GM19351 (cell line): ENCODE measurements at regions not wholly inside any gene's neighbourhood (a gene's known extent, or its start where the extent isn't known, plus 50 kb on each side); places are given as distances from the start of the nearest gene placed in this dataset.

ENCODE experiments used
- ATAC-seq: cut with Tn5 transposase; IDR thresholded peaks from one replicate; pipeline ENCODE4 v1.9.1; 2021; ENCODE audit warnings: mild to moderate bottlenecking, moderate library complexity; ENCODE audit not compliant: unreplicated experiment

DNA sequence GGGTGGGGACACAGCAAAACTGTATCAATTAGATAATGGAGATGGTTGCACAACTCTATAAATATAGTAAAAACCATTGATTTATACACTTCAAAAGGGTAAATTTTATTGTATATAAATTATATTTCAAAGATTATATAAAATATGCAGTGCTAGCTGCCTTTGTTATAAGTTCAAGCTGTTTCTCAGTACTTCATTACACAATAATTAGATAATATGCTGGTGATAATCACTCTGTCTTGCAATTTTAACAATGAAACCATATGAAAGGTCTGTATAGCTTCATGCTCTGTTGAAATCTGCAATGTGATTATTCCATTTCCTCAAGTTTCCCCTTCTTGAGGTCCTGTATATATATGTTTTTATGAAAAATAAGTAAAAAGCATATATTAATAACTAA is 73.4 kb upstream of the PLS3 start:
- ATAC-seq = no peak

DNA sequence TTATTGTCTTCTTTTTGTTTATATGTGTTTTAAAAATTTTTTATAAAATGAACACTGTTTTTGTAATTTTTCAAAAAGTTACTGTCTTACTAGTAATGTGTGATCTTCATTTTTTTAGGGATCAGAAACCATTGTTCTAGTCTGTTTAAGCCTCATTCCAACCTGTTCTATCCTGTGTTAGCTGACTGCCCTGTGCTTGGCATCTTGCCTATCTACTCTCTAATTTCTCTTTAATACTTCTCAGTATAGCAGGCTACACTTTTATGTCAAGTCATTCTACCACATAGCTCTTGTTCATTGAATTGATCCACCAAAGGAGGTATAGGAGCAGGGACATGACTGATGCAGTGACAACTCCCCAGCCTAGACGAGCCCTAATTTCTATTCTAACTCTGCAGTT is 70.2 kb upstream of the PLS3 start:
- ATAC-seq = no peak

DNA sequence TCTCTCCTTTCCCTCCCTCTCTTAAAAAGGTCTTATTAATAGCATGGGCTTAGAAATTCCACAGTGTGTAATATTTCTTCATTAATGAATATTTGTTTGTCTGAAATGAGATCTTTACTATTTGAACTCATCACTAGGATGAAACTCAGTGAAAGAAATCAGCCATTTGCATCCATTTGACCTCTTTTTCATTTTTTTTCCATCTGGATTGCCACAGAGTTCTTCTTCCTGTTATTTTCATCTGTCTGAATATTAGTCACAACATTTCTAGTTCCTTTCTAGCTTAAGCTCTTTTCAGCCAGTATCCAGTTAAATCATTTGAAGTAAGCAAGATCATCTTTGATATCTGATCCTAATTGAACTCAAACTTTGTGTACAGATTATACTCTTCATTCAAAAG is 69.2 kb upstream of the PLS3 start:
- no peak for ATAC-seq

DNA sequence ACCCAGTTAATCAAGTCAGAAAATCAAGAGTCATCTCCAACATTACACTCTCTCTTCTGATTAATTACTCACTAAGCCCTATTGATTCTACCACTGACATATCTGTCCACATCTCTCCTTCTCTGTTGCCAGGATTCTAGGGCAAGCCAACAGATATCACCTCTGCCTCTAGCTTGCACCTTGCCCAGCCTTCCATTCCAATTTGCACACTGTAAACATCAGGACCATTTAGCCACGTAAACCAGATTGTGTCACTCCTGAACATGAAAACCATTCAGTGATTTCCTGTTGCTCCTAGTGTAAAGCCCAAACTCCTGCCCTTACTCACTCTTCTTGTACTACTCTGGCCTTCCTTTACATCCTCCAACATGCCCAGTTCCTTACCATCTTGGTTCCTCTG is 68.0 kb upstream of the PLS3 start:
- no peak for ATAC-seq

DNA sequence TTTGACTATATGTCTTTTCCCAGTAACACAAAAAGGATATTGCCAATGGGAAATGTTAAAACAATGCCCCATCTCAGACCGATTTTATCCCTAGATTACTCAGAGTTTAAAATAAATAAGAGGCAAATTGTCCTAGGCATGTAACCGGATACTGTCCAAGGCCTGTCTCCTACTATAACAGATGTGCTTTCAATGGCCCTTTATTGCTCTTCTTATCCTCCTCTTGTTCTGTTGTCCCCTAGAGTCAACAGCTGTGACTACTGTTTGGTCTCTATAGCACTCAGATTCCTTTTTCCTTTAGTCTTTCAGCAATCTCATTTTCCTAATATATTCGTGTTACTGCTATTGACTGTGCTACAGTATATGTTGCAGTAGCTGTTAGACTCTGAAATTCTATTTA is 66.8 kb upstream of the PLS3 start:
- ATAC-seq = no peak

DNA sequence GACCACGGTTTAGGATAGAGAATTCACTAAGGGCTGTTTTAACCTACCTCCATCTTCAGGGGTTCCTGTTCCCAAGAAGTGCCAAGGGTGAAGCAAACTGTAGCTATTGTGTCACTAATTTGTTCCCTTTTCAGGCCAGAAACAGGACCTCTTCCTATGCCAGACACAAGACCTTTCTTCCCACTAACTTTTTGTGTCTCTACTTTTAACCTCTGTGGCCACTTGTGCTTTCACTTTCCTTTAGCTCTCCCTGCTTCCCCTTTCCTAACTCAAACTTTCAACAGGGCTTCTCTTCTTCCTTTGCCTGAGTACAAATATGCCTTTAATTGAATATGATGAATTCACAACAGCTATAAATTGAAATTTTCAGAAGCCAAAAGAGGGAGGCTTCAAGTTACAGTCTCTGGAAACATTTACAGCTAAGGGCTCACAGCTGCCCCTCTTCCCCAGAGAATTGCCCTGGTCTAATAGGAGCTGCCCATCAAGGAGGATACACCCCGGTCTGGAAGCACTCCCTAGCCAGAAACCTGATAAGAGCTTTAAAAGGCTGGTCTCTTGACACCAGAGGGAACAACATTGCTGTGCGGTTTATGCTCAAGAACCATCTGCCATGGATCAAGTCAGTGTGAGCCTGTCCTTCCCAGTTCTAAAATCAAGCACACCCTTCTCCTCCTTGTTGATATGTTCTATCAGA is 61.7 kb upstream of the PLS3 start:
- ATAC-seq = no peak

DNA sequence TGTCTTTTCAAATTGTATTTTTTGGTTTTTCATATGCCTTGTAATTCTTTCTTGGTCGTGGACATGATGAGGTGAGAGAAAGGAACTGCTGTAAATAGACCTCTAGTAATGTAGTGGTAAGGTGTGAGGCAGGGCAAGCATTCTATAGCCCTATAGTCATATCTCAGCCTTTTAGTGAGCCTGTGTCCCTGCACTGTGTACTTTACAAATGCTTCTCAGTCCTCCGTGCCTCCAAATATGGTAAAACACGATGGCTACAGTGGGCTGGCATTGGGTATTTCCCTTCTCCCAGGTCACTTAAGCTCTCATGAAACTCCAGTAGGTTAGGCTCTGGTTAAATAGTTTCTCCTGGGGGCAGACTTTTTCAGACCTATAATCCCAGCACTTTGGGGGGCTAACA is 57.9 kb upstream of the PLS3 start:
- ATAC-seq = no peak

DNA sequence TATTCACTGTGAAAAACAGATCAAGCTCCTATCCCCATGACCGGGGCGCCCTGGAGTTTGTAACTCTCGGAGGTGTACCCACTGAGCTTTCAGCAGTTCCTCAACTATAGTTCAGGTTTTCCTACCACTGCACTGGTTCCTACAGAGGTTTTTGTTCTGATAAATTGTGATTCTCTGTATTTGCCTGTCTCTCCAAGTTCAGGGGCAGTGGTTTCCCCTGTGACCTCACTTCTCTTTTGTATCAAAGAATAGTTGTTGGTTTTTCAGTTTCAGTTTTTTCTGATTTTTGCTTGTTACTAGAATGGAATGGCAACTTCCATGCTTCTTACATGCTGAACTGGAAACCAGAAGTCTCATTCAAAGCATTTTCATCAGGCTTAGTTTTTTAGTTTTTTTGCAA is 56.8 kb upstream of the PLS3 start:
- peak; percentile 81 for ATAC-seq
